LNCaP clone FGC (cell line): ENCODE measurements at regions not wholly inside any gene's neighbourhood (a gene's known extent, or its start where the extent isn't known, plus 50 kb on each side); places are given as distances from the start of the nearest gene placed in this dataset.

Experiments
- DNase-seq: peaks from one replicate; pipeline ENCODE4 v3.0.0-alpha.2; 2011; ENCODE audit warnings: low read depth
- H3K4me3 ChIP-seq: 2 replicates; pipeline ENCODE4 v1.5.1; 2011; ENCODE audit warnings: mild to moderate bottlenecking, low read depth, low read length, control low read depth
- CTCF ChIP-seq: IDR thresholded peaks from 2 replicates; pipeline ENCODE4 v1.5.1; 2012; ENCODE audit warnings: mild to moderate bottlenecking; ENCODE audit not compliant: control insufficient read depth, insufficient read depth; ENCODE audit errors: extremely low read depth

DNA sequence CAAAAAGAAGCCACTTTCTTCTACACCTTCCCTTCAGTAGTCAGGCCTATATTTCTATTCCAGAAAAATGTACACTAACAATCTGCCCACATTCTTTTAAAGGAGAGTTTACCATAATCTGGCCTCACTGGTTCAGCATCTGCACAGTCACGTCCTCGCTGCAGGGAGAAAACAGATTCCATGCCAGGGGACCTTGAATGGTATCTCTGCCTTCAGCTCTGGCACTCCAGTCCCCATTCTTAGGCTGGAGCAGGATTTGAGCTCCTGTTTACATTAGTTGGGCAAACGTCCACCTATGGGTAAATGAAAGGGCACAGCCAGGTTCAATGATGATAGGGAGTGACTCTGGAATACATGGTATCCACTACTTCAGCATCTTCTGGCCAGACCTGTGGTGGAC, 371.0 kb upstream of the MTPN start:
- no peak for TF ChIP-seq CTCF
- peak; percentile 44 for DNase-seq
- no peak overlapping the region for H3K4me3 ChIP-seq

GRCh38 chr7:136347488-136347887, 370.3 kb upstream of the MTPN start:
- TF ChIP-seq CTCF, result no peak
- no peak overlapping the region for H3K4me3 ChIP-seq
- DNase-seq, result no peak

DNA sequence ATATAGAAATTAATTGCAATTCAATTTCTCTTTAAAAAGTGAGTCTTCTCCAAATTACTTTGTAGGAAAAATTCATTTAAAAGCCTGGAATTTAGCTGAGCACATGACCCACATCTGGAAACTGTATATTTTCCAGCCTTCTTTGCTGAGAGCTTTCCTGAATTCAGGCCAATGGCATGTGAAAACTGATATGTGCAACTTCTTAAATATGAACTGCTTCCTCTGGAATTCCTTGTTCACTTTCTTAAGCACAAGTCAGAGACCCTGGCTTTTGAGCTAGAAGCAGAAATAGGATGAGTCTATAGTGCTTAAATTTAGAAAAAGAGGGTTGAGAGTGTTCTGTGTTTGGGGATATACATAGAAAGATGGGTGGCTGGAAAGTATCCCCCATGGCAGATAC, 365.1 kb upstream of the MTPN start:
- no peak for TF ChIP-seq CTCF
- H3K4me3 ChIP-seq, result no peak overlapping the region
- DNase-seq, result no peak

DNA sequence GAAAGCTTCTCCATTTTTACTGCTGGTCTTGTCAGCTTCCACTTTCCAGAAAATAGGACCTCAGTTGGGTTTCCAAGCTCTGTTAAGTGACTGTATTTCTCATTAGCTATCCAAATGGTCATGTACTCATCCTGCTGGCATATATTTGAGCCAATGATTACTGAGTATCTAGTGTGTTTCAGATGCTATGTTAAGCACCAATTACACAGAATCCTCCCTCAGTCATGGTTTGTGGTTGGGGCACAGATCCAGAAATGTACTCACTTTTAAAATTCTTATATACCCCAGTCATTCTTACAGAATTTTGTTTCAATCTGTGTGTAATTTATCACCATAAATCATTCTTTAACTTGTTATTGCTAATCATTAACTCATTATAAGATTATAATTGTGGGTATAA, 362.3 kb upstream of the MTPN start:
- no peak for TF ChIP-seq CTCF
- no peak for DNase-seq
- H3K4me3 ChIP-seq, result no peak overlapping the region

- H3K4me3 ChIP-seq, result no peak overlapping the region
- no peak for DNase-seq
- no peak for TF ChIP-seq CTCF
Observed at GRCh38 chr7:136336932-136337331, 359.8 kb upstream of the MTPN start.

- DNase-seq, result no peak
- TF ChIP-seq CTCF, result no peak
- H3K4me3 ChIP-seq, result no peak overlapping the region
Observed at GRCh38 chr7:136333636-136334035, 356.5 kb upstream of the MTPN start.

DNA sequence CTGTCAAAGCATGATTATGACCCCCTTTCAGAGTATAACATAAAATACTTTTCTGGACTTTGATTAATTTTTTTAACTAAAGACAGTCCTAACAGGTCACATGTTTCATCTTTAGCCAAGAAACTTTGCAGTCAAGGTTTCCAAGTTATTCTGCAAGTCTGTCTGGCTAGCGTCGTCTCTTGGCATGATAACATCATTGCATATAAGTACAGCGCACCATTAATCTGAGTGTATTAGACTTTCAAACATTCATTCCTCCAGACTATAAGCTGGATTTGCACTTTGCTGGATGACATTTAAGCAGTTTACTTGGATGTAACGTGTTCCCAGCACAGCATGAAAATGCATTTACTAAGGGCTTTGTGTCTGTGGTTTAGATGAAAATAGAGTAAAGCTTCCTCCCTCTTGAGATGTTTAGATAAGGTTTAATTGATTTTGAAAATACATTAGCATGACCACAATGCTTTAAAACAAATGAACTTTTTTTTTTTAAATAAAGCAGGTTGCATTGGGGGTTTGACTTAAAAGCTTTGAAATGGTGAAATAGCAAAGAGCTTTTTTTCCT, 349.0 kb upstream of the MTPN start:
- H3K4me3 ChIP-seq, result no peak overlapping the region
- DNase-seq, result no peak
- TF ChIP-seq CTCF, result no peak
